GM12892 (cell line): ENCODE measurements at regions not wholly inside any gene's neighbourhood (a gene's known extent, or its start where the extent isn't known, plus 50 kb on each side); places are given as distances from the start of the nearest gene placed in this dataset.

Source experiments
- POLR2A ChIP-seq: IDR thresholded peaks from 2 replicates; pipeline ENCODE4 v1.6.1; 2011; ENCODE audit warnings: low read depth, low read length, control low read depth
- POLR2AphosphoS5 ChIP-seq: IDR thresholded peaks from 2 replicates; pipeline ENCODE4 v1.6.1; 2011; ENCODE audit warnings: low read depth, low read length, control low read depth
- TAF1 ChIP-seq: IDR thresholded peaks from 2 replicates; pipeline ENCODE4 v1.6.1; 2011; ENCODE audit warnings: low read depth, mild to moderate bottlenecking, control low read depth, low read length, borderline replicate concordance

GRCh38 chr6:156114541-156114940 lies 658.9 kb upstream of the NOX3 start:
- TF ChIP-seq POLR2A (no peak), TAF1 (no peak), POLR2AphosphoS5 (no peak)
